IPS-15b (cell line): ENCODE measurements at regions not wholly inside any gene's neighbourhood (a gene's known extent, or its start where the extent isn't known, plus 50 kb on each side); places are given as distances from the start of the nearest gene placed in this dataset.

Experiments
- H3K27me3 ChIP-seq: one replicate; pipeline ENCODE4 v1.6.1; 2013; ENCODE audit warnings: low read length; ENCODE audit not compliant: control insufficient read depth, insufficient read depth
- H3K36me3 ChIP-seq: one replicate; pipeline ENCODE4 v1.6.1; 2013; ENCODE audit warnings: low read length; ENCODE audit not compliant: control insufficient read depth, insufficient read depth
- H3K4me1 ChIP-seq: one replicate; pipeline ENCODE4 v1.6.1; 2013; ENCODE audit warnings: mild to moderate bottlenecking, low read length; ENCODE audit not compliant: control insufficient read depth, insufficient read depth
- H3K4me3 ChIP-seq: one replicate; pipeline ENCODE4 v1.5.1; 2013; ENCODE audit warnings: low read depth, low read length
- H3K9ac ChIP-seq: one replicate; pipeline ENCODE4 v1.6.1; 2013; ENCODE audit warnings: low read depth, mild to moderate bottlenecking, low read length
- H3K9me3 ChIP-seq: one replicate; pipeline ENCODE4 v1.6.1; 2013; ENCODE audit warnings: mild to moderate bottlenecking, low read length; ENCODE audit not compliant: control insufficient read depth, insufficient read depth

GRCh38 chr4:123709336-123709735, 312.7 kb downstream of the SPRY1 start:
- Histone ChIP-seq H3K4me1 (no peaks in the 10 kb centered on the region), H3K9ac (no peak overlapping the region), H3K36me3 (no peaks in the 10 kb centered on the region), H3K27me3 (no peaks in the 10 kb centered on the region), H3K4me3 (no peak overlapping the region), H3K9me3 (no peaks in the 10 kb centered on the region)

DNA sequence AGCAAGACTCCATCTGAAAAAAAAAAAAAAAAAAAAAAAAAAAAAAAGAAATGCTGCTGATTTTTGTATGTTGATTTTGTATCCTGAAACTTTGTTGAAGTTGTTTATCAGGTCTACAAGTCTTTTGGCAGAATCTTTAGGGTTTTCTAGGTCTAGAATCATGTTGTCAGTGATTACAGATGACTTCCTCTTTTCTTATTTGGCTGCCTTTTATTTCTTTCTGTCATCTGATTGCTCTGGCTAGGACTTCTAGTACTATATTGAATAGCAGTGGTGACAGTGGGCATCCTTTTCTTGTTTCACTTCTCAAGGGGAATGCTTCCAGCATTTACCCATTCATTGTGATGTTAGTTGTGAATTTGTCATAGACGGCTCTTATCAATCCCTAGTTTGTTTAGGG, 334.4 kb downstream of the SPRY1 start:
- no peak overlapping the region for H3K4me3 ChIP-seq
- H3K4me1 ChIP-seq, result no peaks in the 10 kb centered on the region
- H3K9ac ChIP-seq, result no peak overlapping the region
- no peaks in the 10 kb centered on the region for H3K36me3 ChIP-seq
- no peaks in the 10 kb centered on the region for H3K9me3 ChIP-seq
- no peaks in the 10 kb centered on the region for H3K27me3 ChIP-seq

DNA sequence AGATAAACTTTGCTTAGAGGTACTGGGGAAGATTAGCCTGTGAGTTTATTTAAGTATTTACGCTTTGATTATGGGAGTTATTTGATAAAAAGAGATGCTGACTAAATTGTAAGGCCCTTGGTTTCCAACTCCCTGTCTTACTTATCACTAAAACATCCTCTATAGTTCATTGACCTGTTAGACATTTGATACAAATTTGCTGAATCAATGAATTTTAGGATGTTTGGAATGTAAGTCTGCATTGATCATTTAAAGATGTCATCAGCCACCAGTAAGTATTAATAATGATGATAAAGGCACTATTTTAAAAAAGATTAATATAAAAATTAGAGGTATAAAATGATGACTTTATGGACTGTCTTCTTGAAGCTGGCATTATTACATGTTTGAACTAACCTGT, 340.6 kb downstream of the SPRY1 start:
- Histone ChIP-seq H3K9me3 (no peaks in the 10 kb centered on the region), H3K27me3 (no peaks in the 10 kb centered on the region), H3K9ac (no peak overlapping the region), H3K4me3 (no peak overlapping the region), H3K4me1 (no peaks in the 10 kb centered on the region), H3K36me3 (no peaks in the 10 kb centered on the region)

GRCh38 chr4:123739806-123740205, 343.2 kb downstream of the SPRY1 start:
- H3K36me3 ChIP-seq, result no peaks in the 10 kb centered on the region
- H3K27me3 ChIP-seq, result no peaks in the 10 kb centered on the region
- H3K9ac ChIP-seq, result no peak overlapping the region
- no peaks in the 10 kb centered on the region for H3K4me1 ChIP-seq
- no peaks in the 10 kb centered on the region for H3K9me3 ChIP-seq
- no peak overlapping the region for H3K4me3 ChIP-seq

DNA sequence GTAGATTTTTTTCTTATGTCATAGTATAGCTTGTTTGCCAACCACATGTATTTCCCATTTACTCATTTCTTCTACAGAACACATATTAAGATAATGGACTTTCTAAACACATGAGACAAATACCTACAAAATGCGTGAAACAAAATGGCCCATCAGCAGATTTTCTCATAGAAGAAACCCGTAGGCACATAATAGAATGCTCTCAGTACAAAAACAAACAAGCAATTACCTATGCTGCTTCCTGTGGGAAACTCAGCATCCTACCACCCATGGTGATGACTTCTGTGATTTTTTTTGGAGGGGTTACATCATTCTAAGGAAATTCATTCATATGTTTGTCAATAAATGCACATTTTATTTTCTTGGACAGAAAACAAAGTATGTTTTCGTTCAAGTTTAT, 343.6 kb downstream of the SPRY1 start:
- H3K27me3 ChIP-seq, result no peaks in the 10 kb centered on the region
- H3K9me3 ChIP-seq, result no peaks in the 10 kb centered on the region
- H3K4me1 ChIP-seq, result no peaks in the 10 kb centered on the region
- H3K9ac ChIP-seq, result no peak overlapping the region
- no peaks in the 10 kb centered on the region for H3K36me3 ChIP-seq
- no peak overlapping the region for H3K4me3 ChIP-seq

GRCh38 chr4:123741906-123742305, 345.3 kb downstream of the SPRY1 start:
- Histone ChIP-seq H3K27me3 (no peaks in the 10 kb centered on the region), H3K9me3 (no peaks in the 10 kb centered on the region), H3K4me1 (no peaks in the 10 kb centered on the region), H3K9ac (no peak overlapping the region), H3K36me3 (no peaks in the 10 kb centered on the region), H3K4me3 (no peak overlapping the region)

DNA sequence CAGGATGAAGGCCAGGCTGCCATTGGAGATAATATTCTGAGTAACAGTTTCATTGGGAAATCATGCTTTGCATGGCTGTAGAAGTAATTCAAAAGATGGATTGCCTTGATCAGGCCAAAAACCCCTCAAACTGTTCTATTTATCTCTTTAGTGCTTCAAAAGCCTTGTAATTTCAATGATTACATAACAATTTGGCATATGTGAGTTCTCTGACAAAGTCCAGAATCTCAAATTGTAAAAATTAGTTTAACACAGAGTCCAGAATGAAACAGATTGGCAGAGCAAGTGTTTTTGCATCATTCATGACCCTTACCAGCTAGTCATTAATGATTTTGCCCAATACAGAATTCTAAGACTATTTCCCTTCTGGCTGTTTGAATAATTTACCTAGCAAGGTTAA, 347.3 kb downstream of the SPRY1 start:
- Histone ChIP-seq H3K36me3 (no peaks in the 10 kb centered on the region), H3K9ac (no peak overlapping the region), H3K4me1 (no peaks in the 10 kb centered on the region), H3K27me3 (no peaks in the 10 kb centered on the region), H3K4me3 (no peak overlapping the region), H3K9me3 (no peaks in the 10 kb centered on the region)

- no peaks in the 10 kb centered on the region for H3K9me3 ChIP-seq
- H3K4me1 ChIP-seq, result no peaks in the 10 kb centered on the region
- H3K9ac ChIP-seq, result no peak overlapping the region
- no peaks in the 10 kb centered on the region for H3K27me3 ChIP-seq
- H3K36me3 ChIP-seq, result no peaks in the 10 kb centered on the region
- no peak overlapping the region for H3K4me3 ChIP-seq
These were observed 348.2 kb downstream of the SPRY1 start for GRCh38 chr4:123744664-123745290.

DNA sequence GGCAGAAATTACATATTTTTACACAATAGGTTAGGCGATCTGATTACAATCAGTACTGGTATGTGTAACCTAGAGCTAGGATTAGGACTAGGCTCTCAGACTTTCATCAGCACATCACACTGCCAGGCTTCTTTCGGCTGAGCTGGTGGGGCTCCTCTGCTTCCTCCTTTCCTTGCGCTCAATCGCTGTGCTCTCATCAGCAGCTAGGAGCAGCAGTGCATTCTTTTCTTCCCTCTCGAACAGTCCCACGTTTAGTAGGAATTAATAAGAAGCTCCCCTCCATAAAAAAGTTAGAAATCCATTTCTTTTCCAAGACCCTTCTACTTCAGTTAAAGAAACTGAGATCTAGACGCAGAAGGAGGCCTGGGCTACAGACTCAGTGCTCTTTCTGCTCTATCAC, 350.4 kb downstream of the SPRY1 start:
- Histone ChIP-seq H3K4me3 (no peak overlapping the region), H3K27me3 (no peaks in the 10 kb centered on the region), H3K36me3 (no peaks in the 10 kb centered on the region), H3K4me1 (no peaks in the 10 kb centered on the region), H3K9me3 (no peaks in the 10 kb centered on the region), H3K9ac (no peak overlapping the region)

DNA sequence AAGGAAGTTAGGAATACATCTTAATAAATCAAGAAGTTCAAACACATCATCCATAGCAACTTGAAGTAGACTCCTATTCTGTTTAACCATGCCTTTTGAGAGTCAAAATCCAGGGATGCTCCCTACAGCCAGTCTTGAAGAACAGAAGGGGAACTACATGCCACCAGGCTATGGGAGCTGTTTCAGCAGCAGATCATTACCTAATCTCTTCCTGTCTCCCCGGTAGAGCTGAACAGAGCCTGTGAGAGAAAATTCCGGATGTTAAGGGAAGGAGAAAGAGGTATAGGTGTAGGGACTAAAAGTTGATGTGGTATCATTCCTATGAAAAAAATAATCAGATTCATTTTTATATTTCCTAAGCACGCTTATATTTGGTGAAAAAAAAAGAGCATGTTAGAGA, 352.2 kb downstream of the SPRY1 start:
- Histone ChIP-seq H3K9ac (no peak overlapping the region), H3K4me3 (no peak overlapping the region), H3K27me3 (no peaks in the 10 kb centered on the region), H3K9me3 (no peaks in the 10 kb centered on the region), H3K4me1 (no peaks in the 10 kb centered on the region), H3K36me3 (no peaks in the 10 kb centered on the region)

GRCh38 chr4:123749383-123749782, 352.8 kb downstream of the SPRY1 start:
- H3K9ac ChIP-seq, result no peak overlapping the region
- H3K9me3 ChIP-seq, result no peaks in the 10 kb centered on the region
- no peaks in the 10 kb centered on the region for H3K27me3 ChIP-seq
- no peaks in the 10 kb centered on the region for H3K4me1 ChIP-seq
- H3K4me3 ChIP-seq, result no peak overlapping the region
- no peaks in the 10 kb centered on the region for H3K36me3 ChIP-seq

DNA sequence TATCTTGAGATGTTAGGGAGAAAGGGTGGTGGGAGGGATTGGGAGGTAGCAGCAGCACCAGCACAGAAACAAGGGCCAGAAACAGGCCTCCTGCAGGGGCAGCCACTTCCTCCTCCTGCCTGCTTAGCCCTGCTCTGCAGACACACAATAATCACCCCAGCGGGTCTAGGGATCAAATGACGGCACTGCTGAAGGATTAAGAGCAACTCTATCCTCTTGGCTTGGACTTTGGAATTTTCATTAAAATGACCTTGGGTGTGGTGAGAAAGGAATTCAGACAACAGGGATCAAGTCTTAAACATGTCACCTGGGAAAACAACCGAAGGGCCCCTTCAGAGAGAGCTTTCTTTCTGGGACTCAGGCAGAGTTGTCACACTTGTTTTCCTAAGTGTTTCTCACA, 353.4 kb downstream of the SPRY1 start:
- H3K27me3 ChIP-seq, result no peaks in the 10 kb centered on the region
- H3K9ac ChIP-seq, result no peak overlapping the region
- H3K4me1 ChIP-seq, result no peaks in the 10 kb centered on the region
- H3K36me3 ChIP-seq, result no peaks in the 10 kb centered on the region
- no peaks in the 10 kb centered on the region for H3K9me3 ChIP-seq
- H3K4me3 ChIP-seq, result no peak overlapping the region
